Left renal pelvis (tissue), 4 donors: ENCODE measurements at regions not wholly inside any gene's neighbourhood (a gene's known extent, or its start where the extent isn't known, plus 50 kb on each side); places are given as distances from the start of the nearest gene placed in this dataset.
"Not testable (repeated sequence)": the region's sequence is repeated elsewhere in the genome, so short reads cannot be mapped to it uniquely, and the experiment has no call there.

Source experiments
- DNase-seq, 4 donors: peaks; one replicate each; pipeline ENCODE4 v3.0.0-alpha.2; 2013; ENCODE audit warnings: low read depth in 4 of 4, low spot score in 3 of 4

DNA sequence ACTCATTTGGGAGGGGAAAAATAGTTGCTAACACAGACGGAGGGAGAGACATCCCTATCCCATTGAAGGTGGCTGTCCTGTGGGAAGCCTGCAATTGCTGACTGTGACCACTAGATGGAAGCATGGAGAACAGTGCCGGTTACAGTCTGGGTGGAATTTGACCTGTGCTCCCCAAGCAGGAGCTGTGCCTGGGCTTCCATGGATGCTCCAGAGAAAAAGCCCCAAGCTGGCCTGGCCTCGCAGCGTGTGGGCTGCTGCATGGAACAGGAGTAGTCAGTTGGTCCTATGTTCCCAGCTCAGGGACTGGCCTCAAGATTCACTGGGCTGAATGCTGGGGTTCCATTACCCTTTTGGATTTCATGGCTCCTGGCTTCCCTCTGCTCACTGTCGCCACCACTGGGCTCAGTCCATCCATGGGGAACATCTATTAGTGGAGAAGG is 116.3 kb upstream of the CHD6 start:
- DNase-seq = no peak

DNA sequence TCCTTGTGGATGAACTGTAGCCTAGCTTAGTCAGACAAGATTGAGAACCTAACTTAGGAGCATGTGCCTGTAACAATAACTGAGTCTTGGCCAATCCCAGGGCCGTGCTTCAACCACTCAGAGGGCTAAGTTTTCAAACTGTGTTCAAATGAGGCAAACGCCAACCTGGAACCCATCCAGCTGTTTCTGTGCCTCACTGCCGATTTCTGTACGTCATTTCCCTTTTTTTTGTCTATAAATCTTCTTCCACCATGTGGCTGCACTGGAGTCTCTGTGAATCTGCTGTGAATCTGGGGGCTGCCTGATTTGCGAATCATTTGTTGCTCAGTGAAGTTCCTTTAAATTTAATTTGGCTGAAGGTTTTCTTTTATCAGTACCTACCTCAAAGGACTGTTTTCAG is 115.0 kb upstream of the CHD6 start:
- no peak for DNase-seq

DNA sequence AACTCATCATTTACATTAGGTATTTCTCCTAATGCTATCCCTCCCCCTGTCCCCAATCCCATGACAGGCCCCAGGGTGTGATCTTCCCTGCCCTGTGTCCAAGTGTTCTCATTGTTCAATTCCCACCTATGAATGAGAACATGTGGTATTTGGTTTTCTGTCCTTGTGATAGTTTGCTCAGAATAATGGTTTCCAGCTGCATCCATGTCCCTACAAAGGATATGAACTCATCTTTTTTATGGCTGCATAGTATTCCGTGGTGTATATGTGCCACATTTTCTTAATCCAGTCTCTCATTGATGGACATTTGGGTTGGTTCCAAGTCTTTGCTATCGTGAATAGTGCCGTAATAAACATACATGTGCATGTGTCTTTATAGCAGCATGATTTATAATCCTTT is 113.0 kb upstream of the CHD6 start:
- DNase-seq = not testable (repeated sequence)

DNA sequence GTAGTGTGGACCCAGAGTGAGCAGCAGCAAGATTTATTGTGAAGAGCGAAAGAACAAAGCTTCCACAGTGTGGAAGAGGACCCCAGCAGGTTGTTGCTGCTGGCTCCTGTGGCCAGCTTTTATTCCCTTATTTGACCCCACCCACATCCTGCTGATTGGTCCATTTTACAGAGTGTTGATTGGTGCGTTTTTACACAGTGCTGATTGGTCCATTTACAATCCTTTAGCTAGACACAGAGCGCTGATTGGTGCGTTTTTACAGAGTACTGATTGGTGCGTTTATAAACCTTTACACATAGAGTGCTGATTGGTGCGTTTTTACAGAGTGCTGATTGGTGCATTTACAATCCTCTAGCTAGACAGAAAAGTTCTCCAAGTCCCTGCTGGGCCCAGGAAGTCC is 109.5 kb upstream of the CHD6 start:
- not testable (repeated sequence) for DNase-seq

DNA sequence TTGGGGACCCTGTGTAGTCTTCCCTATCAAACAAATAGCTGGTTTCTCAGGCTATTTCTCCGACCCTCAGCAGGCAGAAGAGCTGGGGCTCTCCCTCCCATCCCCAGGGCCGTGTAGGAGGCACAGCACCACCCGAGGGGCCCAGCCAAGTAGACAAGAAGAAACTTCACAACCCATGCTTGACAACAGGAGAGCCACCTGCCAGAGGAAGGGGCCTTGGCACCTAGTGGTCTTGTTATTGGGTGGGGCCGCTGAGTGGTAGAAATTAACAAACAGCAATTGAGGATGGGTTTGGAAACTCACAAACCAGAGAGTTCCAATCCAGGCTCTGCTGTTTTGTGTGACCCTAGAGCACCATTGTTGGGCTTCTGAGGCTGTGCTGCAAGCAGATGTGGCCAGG is 108.5 kb upstream of the CHD6 start:
- DNase-seq = no peak

DNA sequence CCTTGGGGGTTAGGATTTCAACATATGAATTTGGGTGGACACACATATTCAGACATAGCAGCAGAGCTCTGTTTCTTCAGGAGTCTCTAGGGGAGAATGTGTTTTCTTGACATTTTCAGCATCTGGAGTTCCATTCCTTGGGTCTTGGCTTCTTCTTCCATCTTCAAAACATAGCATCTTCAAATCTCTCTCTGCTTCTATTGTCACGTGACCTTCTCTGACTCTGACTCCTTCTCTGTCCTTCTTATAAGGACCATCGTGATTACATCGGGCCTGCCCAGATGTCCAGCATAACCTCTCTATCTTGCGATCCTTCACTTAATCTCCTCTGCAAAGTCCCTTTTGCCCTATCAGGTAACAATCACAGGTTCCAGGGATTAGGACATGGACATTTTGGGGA is 101.0 kb upstream of the CHD6 start:
- DNase-seq = no peak

DNA sequence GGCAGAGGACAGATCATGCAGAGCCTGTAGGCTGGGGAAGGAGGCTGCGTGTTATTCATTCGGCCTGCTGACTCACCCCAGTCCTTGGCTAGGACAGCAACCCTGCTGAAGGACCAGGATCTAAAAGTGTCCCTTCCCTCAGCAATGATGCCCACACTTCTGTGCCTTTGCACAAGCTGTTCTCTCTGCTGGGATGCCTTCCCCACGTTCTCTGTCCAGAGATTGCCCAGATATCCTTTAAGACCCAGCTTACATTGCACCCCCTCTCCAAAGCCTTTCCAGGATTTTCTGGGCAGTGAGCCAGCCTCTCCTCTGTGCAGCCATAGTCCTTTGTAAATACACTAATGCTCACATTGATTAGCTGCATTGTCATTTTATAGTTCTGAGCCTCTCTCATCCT is 99.3 kb upstream of the CHD6 start:
- DNase-seq = no peak

DNA sequence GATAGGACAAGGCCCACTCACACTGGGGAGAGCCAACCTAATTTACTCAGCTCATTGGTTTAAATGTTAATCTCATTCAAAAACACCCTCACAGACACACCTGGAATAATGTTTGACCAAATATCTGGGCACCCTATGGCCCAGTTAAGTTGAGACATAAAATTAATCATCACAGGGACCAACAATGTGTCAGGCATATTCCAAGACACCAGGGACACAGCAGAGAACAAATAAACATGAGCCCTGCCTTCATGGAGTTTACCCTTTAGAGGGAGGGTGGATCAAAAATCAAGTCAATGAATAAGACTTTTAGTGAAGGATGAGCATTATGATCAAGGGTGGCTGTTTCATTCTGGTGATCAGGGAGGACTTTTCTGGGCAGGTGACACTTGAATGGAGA is 98.7 kb upstream of the CHD6 start:
- no peak for DNase-seq

DNA sequence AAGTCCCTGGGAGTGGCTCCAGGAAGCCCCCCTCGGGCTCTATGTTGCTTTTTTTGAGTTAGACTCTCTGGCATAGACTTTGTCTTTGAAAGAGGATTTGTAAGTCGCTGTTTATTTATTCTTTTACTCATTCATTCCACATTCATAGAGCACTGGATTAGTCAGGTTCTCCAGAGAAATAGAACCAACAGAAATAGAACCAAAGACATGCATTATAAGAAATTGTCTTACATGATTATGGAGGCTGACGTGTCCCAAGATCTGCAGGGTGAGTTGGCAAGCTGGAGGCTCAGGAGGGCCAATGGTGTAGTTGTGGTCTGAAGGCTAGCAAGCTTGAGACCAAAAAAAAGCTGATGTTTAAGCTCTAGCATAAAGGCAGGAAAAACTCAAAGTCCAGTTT is 98.3 kb upstream of the CHD6 start:
- DNase-seq = no peak

DNA sequence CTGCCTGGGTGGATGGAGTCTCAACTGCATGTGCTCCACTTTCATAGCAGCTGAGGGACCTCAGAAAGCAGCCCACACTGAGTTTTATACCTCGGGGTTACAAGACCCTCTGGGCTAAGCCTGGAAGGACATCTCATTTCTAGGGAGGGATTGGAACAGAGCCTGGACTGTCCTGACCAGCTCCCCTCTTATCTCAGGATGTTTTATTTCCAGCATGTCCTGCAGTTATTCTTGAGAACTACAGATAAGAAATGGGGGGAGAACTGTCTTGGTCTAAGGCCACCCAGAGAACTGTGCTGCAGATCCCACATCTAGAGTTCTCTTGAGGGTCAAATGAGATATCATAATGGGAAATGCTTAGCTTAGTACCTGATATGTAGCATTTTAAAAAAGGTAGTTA is 97.3 kb upstream of the CHD6 start:
- no peak for DNase-seq

DNA sequence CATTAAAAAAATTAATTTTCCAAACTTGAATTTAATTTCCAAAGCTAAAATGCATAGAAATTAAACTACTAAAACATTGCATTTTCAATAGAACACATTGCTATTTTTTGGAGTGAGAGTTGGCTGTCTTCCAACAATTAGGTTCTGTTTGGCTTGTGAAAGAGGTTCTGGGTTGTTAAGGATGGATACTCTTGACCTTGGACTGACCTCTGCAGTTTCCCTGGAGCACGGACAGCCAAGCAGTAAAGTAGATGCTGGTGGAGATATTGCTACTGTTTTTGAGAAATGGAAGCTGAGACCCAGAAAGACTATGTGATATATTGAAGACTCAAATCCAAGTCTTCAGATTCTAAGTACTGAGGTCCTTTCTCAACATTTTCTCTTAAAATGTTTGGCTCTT is 95.9 kb upstream of the CHD6 start:
- no peak for DNase-seq

DNA sequence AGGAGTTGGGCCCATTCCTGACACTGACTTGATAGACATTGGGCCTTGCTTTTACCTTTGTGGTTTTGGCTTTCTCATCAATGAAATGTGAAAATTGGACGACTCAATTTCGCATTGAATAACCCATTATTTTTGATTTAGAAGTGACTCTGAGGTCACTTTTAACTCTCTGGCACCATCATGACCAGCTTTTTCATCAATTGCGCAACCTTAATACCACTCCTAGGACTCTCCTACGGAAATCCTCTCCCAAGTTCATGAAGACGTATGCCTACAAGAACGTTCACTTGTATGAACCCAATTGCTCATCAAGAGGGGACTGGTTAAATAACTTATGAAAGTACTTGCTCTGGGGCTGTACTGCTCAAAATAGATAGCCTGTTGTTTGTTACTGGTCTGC is 86.7 kb upstream of the CHD6 start:
- DNase-seq = no peak

DNA sequence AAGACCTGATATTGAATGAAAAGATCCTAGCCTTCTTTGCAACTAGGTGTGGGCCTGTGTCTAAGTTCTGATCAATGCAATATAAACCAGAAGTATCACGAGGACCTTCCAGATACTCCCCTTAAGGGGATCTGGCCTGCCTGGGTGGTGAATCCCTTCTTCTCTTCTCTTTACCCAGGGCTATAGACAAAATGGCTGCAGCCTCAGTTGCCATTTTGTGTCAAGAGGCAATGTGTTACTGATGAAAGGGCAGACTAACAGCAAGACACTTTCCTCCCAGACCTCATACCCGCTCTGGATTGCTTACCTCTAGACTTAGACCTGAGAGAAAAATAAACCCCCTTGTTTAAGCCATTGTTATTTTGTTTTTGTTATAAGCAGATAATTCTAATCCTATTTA is 84.5 kb upstream of the CHD6 start:
- no peak for DNase-seq

DNA sequence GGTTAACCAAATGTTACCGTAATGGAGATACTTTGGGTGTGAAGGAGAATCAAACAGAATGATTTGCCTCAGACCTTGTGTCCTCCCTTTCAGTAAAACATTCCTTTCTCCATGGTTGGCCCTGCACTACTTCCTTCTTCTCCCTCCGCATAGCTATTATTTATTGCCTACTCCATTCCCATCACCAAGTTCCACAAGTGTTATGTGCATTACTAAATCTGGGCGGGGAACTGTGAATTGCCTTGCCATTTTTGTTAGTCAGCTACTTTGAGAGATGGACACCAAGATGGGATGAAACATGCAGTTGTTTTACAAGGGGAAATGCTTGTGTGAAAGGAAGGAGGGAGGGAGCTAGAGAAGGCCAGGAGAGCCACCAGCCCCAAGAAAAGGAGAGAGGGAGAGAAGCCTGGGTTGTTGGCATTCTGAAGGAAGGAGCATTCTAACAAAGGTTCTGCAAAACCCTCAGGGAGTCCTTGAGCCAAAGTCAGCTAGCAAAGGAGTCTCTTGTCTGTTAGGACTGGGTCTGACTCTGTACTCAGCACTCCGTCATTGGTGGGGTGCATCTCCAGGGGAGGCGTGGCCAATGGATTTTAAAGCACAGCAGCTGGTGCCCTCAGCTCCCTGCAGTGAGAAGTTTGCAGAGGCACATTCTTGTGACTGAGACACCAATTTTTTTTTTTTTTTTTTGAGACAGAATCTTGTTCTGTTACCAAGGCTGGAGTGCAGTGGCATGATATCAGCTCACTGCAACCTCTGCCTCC is 83.6 kb upstream of the CHD6 start:
- DNase-seq = no peak

DNA sequence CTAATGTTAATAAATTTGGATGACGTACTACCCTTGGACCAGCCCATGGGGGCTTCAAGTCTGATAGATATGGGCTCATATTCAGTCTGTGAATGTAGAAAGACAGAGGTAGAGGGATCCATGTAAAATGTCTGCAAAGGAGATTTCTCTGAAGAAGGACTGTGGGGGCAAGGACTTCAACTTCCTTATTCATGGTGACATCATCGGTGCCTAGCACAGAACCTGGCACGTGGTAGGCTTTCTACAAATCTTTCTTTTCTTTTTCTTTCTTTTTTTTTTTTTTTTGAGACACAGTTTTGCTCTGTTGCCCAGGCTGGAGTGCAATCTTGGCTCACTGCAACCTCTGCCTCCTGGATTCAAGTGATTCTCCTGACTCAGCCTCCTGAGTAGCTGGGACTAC is 81.5 kb upstream of the CHD6 start:
- not testable (repeated sequence) for DNase-seq

DNA sequence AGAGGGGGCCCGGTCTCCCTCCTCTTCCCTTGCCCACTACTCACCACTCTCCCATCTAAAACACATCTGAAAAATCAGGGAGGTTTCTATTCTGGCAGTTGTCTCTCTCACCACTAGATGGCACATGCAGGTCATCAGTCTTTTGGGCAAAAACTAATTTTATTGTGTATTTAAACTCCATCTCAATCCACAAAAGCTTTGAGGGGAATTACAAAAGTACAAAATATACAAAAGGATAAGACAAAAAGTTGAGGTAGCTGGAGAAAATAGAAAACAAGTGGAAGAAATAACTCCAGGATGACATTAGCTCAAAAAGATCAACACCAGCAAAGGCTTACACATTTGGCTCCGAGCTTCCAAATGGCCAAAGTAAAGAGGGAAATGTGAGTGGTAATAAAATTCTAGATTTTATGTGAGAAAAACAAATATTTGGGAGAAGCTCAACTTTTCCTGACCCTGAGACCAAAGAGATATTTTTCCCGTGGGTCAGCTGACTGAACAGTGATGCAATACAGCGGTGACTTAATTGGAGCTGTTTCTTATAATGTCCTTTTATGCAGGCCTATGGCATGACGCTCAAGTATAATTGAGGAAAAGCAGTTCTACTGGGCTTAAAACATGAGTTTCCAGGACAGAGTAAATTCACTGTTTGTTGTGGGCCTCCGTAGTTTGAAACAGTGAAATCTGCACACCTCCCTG is 79.8 kb upstream of the CHD6 start:
- peak in 1 of 4 donors; percentile 19 for DNase-seq

DNA sequence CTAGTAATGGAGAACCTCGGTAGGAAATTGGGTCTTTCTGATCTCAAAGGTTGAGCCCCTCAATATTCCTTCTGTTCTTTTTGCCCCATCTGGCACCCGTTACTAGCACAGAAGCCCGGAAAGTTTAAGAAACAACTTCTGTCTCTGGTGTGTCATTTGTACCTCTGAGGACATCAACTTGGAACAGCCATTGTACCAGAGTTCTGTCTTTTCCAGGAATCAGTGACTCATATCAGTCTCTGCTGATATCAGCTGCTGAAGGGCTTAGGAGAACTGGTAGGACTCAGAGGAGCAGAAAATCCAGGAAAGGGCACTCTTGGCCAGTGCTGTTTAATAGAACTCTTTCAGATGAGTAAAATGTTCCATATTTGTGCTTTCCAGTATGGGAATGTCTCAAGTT is 78.3 kb upstream of the CHD6 start:
- no peak for DNase-seq

DNA sequence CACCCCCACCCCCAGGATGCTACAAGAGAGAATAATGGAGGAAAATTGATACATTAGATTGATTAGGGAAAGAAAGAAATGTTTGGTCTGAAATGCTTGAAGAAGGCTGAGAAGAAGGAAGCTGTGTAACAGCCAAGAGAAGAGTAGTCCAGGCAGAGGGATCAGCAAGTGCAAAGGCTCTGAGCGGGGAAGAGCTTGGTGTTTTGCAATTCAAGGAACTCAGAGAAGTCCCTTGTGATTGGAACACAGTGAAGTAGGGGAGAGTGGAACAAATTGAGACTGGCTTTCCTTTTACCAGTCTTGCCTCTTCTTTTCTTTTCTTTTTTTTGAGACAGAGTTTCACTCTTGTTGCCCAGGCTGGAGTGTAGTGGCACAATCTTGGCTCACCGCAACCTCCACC is 76.6 kb upstream of the CHD6 start:
- no peak for DNase-seq

DNA sequence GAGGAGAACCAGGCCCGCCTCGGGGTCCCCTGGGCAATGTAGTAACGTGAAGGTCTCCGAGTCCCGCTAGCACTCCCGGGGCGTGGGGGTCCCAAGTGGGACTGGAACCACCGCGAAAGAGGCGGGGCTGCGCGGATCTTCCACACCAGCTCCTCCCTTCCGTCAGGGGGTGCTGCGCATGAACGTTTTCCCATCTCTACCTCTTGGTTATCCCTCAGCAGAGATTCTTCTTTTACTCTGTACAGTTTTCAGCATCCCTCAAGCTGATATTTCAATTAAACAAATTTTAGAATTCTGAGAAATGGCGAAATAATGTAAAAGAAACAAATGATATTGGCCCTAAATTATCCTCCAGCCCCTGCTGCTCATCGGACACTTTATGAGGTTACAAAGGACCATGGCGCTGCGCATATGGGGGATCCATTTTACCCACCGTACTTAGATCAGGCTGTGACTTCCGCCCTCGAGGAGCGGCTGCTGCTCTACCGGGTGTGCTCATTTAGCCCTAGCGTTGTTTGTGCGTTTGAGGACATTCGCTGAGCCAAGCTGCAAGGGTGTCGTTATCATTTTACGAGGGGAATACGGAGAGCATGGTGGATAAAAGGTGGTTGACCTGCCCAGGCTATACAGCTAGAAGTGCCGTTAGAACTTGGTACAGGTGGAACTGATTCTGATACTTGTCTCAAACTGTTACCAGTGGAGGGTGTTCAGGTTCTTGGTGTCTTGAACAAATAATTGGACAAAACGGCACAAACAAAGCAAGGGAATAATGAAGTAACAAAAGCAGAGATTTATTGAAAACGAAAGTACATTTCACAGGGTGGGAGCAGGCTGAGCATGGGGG is 75.2 kb upstream of the CHD6 start:
- peak; percentile 76 to 84 (median 78) for DNase-seq

DNA sequence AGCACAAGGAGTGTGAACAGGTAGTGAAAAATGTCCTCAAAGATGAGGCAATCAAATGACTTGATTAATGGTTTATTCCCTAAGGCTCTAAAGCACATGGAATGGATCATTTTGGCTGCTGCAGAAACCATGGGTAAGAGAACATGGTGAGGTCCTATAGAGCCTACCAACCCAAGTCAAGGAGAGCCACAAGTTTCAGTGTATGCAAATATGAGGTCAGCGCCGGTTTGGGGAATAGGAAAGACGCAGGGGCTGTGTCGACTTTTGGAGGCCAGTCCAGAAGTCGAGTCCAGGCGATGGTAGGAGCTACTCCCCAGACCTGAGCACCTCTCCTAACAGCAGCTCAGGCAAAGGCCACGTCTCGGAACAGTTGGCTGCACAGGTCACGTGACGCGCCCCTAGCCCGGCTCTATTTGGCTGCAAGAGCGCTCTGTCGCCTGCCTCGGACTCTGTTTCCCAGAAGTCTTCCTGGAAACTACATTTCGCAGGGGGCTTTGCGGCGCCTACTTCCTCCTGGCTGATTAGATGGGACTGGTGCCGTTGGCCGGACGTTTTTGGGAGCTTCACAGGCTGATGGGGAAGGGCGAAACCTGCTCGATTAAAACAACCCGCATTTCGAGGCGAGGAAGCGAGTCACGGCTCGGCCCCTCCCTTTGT is 74.4 kb upstream of the CHD6 start:
- DNase-seq = peak; percentile 63 to 74 (median 68)

DNA sequence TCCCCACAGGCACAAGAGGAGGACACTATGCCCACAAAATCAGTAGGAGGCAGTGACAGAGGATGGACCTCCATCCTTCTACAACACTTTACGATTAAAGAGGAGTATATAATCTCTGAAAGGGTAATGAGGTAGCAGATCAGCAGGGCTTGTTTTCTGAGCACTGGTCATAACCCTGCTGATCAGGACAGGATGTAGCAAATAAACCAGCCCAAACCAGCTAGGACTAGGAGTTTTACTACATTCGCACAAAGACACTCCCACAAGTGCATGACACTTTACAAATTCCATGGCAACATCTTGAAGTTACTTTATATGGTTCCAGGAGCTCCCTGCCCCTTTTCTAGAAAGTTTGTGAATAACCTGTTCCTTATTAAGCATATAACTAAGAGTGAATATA is 73.3 kb upstream of the CHD6 start:
- no peak for DNase-seq
